ENCODE measurements at regions not wholly inside any gene's neighbourhood (a gene's known extent, or its start where the extent isn't known, plus 50 kb on each side); places are given as distances from the start of the nearest gene placed in this dataset.

DNA sequence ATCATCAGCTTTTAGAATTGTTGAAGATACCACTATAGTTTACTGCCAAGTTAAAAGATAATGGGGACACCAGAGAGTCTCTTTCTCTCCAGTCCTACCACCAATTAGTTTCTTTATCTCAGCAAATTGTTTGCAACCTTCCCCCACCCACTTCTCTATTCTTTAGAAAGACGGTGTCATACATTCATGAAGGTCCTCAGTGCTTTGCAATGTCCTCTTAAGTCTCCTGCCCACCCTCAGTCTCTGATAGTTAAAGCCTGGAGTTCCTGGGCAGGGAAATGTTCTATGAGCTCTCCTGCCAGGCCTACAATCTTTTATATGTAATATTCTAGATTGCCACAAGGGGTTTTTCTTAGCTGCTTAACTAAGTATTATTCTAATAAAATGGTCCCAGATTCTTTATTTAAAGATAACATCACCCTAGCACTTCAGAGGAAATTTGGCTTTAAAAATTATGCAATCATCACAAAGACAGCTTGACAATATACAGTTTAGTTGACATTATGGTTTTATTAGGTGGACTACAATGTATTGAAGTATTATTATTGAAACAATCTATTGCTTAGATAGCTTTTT, 509.2 kb downstream of the CSNK1G3 start:
- TF ChIP-seq EZH2 (IDR thresholded peaks at IDR 0.05; ENCODE audit: insufficient read depth, poor library complexity, severe bottlenecking) (no peak), EZH2phosphoT487 (IDR thresholded peaks at IDR 0.05; ENCODE audit: insufficient read depth, low read depth) (no peak)
